Peyer's patch (tissue), 4 donors: ENCODE measurements at regions not wholly inside any gene's neighbourhood (a gene's known extent, or its start where the extent isn't known, plus 50 kb on each side); places are given as distances from the start of the nearest gene placed in this dataset.

Experiments
- DNase-seq, 3 donors: peaks; one replicate each; pipeline ENCODE4 v3.0.0-alpha.2; 2017 to 2019
- H3K27ac ChIP-seq, 4 donors: fragments of 200-600 bp; sonication (generic); one replicate each; pipeline ENCODE4 v1.5.1; 2016 to 2019
- H3K27me3 ChIP-seq, 2 donors: fragments of 200-600 bp; sonication (generic); one replicate each; pipeline ENCODE4 v1.5.1; 2019
- H3K36me3 ChIP-seq, 3 donors: fragments of 200-600 bp; sonication (generic); one replicate each; pipeline ENCODE4 v1.5.1; 2016 to 2019
- H3K4me1 ChIP-seq, 4 donors: fragments of 200-600 bp; sonication (generic); one replicate each; pipeline ENCODE4 v1.5.1; 2016 to 2019
- H3K4me3 ChIP-seq, 4 donors: fragments of 200-600 bp; sonication (generic); 1 replicate in 3 of 4; 2 replicates in 1 of 4; pipeline ENCODE4 v1.5.1; 2016 to 2019; ENCODE audit warnings: mild to moderate bottlenecking in 1 of 4
- H3K9me3 ChIP-seq, 4 donors: fragments of 200-600 bp; sonication (generic); one replicate each; pipeline ENCODE4 v1.5.1; 2016 to 2019; ENCODE audit warnings: mild to moderate bottlenecking in 1 of 4
- POLR2A ChIP-seq, 2 donors: fragments of 450-650 bp; IDR thresholded peaks; one replicate each; pipeline ENCODE4 v1.5.1; 2017; ENCODE audit warnings: antibody characterized with exemption in 2 of 2, mild to moderate bottlenecking in 2 of 2, moderate library complexity in 2 of 2
- TF ChIP-seq, protein P1 (sequence below), 6 experiments: fragments of 450-650 bp in 4 of 6; fragments of 200-600 bp in 2 of 6; sonication (generic) in 1 of 6; IDR thresholded peaks; one replicate each; pipeline ENCODE4 v1.5.1; 2017 to 2019; ENCODE audit warnings: antibody characterized with exemption in 6 of 6, mild to moderate bottlenecking in 3 of 6, moderate library complexity in 1 of 6

- H3K4me3 ChIP-seq: no peak overlapping the region
- DNase-seq: no peak
- H3K27me3 ChIP-seq: no peaks in the 10 kb centered on the region
- H3K27ac ChIP-seq: no peak overlapping the region
- TF ChIP-seq, protein P1, sequence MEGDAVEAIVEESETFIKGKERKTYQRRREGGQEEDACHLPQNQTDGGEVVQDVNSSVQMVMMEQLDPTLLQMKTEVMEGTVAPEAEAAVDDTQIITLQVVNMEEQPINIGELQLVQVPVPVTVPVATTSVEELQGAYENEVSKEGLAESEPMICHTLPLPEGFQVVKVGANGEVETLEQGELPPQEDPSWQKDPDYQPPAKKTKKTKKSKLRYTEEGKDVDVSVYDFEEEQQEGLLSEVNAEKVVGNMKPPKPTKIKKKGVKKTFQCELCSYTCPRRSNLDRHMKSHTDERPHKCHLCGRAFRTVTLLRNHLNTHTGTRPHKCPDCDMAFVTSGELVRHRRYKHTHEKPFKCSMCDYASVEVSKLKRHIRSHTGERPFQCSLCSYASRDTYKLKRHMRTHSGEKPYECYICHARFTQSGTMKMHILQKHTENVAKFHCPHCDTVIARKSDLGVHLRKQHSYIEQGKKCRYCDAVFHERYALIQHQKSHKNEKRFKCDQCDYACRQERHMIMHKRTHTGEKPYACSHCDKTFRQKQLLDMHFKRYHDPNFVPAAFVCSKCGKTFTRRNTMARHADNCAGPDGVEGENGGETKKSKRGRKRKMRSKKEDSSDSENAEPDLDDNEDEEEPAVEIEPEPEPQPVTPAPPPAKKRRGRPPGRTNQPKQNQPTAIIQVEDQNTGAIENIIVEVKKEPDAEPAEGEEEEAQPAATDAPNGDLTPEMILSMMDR (IDR thresholded peaks at IDR 0.05): no peak
- TF ChIP-seq POLR2A (IDR thresholded peaks at IDR 0.05): no peak
- H3K4me1 ChIP-seq: no peaks in the 10 kb centered on the region
- no peaks in the 10 kb centered on the region for H3K36me3 ChIP-seq
- H3K9me3 ChIP-seq: peaks cover 0 to 2% (median 0%) of the 10 kb centered on the region in 4 donors
These were observed 91.3 kb upstream of the ABI1 start for GRCh38 chr10:26952094-26952493.

DNA sequence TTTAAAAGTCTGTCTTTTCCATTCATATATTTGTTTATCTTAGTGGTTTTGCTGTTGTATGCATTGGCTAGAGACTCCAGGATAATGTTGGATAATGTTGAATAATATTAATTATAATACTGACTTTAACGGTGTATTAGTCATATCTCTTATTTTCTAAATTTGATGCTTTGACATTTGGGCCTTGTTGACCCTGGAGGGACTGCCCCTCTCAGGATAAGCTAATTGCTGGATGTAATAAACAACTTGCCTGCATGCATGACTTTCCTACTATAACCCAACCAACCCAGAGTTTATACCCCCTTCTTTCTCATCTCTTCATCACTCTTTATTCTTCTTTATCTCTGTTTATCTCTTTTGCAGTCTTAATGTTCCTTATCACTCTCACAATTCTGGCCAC is 90.9 kb upstream of the ABI1 start:
- H3K4me1 ChIP-seq: no peaks in the 10 kb centered on the region
- H3K9me3 ChIP-seq: peaks cover 0 to 2% (median 0%) of the 10 kb centered on the region in 4 donors
- H3K36me3 ChIP-seq: no peaks in the 10 kb centered on the region
- H3K27me3 ChIP-seq: no peaks in the 10 kb centered on the region
- DNase-seq: no peak
- no peak overlapping the region for H3K4me3 ChIP-seq
- H3K27ac ChIP-seq: no peak overlapping the region
- no peak for TF ChIP-seq POLR2A (IDR thresholded peaks at IDR 0.05)
- TF ChIP-seq, protein P1 (IDR thresholded peaks at IDR 0.05): no peak

DNA sequence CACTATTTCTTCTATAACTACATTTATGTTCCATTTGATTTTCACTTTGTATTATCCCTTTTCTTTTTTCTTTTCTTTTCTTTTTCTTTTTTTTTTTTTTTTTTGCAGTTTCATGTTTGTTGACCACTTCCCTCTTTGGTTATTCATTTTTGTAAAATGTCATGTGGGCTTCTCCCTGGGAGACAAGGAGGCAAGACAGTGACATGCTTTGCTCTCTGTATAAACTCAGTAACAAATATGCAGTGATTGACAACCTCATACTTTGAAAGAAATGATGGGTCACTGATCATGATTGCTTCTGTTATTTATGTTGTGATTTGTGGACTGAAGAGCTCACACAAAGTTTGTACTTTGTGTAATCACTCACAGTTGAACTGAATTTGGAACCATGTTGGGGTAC is 90.2 kb upstream of the ABI1 start:
- H3K4me3 ChIP-seq: no peak overlapping the region
- H3K27me3 ChIP-seq: no peaks in the 10 kb centered on the region
- H3K27ac ChIP-seq: no peak overlapping the region
- H3K9me3 ChIP-seq: peaks cover 0 to 2% (median 0%) of the 10 kb centered on the region in 4 donors
- no peak for DNase-seq
- no peaks in the 10 kb centered on the region for H3K36me3 ChIP-seq
- no peak for TF ChIP-seq POLR2A (IDR thresholded peaks at IDR 0.05)
- TF ChIP-seq, protein P1 (IDR thresholded peaks at IDR 0.05): no peak
- no peaks in the 10 kb centered on the region for H3K4me1 ChIP-seq

- H3K4me3 ChIP-seq: no peak overlapping the region
- no peaks in the 10 kb centered on the region for H3K36me3 ChIP-seq
- H3K27ac ChIP-seq: no peak overlapping the region
- H3K4me1 ChIP-seq: no peaks in the 10 kb centered on the region
- TF ChIP-seq, protein P1 (IDR thresholded peaks at IDR 0.05): no peak
- TF ChIP-seq POLR2A (IDR thresholded peaks at IDR 0.05): no peak
- no peaks in the 10 kb centered on the region for H3K27me3 ChIP-seq
- no peak for DNase-seq
- H3K9me3 ChIP-seq: peaks cover 0 to 2% (median 0%) of the 10 kb centered on the region in 4 donors
These were observed 85.5 kb upstream of the ABI1 start for GRCh38 chr10:26946102-26946811.

DNA sequence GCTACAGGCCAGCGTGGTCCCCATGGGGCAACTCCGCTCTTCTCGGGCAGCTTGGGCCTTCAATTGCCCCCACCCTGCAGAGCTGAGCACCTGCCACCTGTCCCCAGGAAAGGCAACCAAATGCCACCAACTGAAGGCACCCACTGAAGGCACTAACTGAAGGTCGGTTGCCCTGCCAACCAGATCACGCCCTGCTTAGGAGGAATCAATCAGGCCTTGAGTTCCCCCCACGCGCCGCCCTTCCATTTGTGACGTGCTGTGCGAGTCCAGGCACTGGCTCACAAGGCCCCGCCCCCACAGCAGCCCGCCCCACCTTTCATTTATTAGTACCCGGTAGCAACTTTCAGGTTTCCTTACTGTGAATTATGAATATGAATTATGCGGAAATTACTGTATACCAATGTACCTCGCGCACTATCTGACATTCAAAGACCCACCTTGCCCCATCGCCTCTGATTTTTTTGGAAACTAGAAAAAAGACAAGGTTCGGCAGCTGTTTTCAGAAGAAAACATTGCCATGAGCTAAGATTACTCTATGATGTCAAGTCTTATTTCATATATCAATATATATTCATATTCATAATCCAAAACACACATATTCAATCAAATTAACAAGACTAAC is 83.6 kb upstream of the ABI1 start:
- Histone ChIP-seq H3K4me1 (no peaks in the 10 kb centered on the region), H3K27ac (no peak overlapping the region), H3K9me3 (no peaks in the 10 kb centered on the region), H3K27me3 (no peaks in the 10 kb centered on the region), H3K36me3 (no peaks in the 10 kb centered on the region), H3K4me3 (no peak overlapping the region)
- no peak for DNase-seq
- no peak for TF ChIP-seq POLR2A (IDR thresholded peaks at IDR 0.05)
- TF ChIP-seq, protein P1 (IDR thresholded peaks at IDR 0.05): no peak
